GM18858 (cell line): ENCODE measurements at regions not wholly inside any gene's neighbourhood (a gene's known extent, or its start where the extent isn't known, plus 50 kb on each side); places are given as distances from the start of the nearest gene placed in this dataset.
A peak's percentile ranks its signal among the peaks of the same experiment; 100 is the strongest.

Source experiments
- ATAC-seq: cut with Tn5 transposase; IDR thresholded peaks from one replicate; pipeline ENCODE4 v1.9.1; 2021; ENCODE audit not compliant: unreplicated experiment

DNA sequence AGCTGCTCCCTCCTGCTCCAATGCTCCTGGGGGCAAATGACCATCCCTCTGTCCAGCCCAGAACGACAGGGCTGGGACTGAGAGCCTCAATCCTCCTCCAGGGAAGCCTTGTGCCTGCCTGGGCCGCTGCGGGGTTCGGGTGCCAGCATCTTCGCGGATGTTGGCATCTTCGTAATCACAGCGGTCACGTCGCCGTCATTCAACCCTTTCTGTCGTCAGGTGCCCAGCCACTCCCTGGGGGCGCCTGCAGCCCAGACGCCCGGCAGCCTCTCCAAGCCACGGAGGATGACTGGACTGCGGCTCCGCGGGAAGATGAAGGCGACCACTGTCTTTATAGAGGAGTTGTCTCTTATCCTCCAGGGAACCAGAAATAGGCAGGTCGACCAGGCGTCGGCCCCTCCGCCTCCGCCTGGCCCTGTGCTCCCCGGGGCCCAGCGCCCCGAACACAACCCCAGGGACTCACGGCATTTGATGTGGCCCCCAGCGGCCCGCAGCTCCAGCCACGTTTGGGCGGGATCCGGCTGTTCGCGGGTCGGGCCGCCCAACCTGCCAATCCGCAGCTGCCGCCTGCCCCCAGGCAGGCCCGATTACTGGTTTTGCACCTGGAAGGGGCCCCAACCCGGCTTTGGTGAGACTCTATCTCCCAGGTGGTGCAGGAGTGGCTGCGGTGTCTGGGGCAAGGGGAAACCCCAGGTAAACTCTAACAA, 113.9 kb downstream of the THNSL2 start:
- no peak for ATAC-seq

DNA sequence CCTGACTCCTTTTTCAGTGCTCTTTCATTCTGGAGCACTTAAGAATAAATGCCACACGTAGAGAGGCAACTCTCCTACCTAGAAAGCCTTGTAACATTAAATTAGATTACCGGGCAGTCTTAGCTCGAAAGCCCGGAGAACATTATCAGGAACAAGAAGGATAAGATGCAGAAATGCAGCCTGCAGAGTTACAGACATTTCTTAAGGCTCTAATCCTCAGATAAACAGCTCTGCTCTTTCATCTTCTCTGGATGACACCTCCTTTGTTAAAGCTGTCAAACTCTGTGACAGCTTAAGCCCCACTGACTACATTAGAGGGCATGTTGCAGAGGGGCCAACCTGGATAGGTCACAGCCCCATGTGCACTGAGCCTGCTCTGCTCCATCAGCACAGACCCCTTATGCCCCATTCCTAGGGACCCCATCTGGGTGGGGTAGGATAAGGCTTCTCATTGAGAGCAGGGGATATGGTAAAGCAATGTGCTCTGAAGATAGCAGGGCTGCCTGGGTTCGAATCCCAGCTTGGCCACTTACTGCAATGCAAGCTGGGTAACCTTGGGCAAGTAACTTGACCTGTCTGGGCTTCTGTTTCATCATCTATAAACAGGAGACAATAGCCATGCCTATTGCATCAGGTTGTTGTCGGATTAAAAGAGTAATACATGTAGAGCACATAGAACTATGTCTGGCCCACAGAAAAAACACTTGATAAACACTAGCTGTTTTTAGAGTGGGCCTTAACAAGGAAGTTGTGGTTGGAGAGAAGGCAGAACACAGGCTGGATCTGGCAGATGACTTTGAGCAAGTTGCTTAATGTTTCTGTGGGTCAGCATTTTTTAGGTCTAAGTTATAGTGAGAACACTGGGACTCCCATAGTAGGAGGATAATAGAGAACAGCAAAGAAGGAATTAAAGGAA, 111.4 kb downstream of the THNSL2 start:
- ATAC-seq = no peak

DNA sequence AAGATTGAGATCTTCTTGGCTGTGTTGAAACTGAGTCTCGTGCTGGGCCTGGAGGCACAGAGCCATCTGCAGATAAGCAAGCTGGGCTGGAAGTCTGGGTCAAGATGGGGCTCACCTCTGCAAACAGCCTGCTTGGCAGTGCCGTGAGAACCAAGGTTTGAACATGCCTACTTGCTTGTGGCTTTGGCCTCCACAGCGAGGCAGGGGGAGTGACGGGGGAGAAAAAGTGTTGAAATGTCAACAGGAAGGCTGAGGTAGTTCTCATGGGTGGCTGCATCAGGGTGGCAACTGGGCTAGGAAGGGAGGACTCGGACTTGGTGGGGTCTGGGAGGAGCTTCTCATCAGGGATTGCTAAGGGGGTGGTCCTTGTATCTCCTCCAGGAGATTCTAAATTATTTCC, 99.7 kb downstream of the THNSL2 start:
- ATAC-seq = no peak

DNA sequence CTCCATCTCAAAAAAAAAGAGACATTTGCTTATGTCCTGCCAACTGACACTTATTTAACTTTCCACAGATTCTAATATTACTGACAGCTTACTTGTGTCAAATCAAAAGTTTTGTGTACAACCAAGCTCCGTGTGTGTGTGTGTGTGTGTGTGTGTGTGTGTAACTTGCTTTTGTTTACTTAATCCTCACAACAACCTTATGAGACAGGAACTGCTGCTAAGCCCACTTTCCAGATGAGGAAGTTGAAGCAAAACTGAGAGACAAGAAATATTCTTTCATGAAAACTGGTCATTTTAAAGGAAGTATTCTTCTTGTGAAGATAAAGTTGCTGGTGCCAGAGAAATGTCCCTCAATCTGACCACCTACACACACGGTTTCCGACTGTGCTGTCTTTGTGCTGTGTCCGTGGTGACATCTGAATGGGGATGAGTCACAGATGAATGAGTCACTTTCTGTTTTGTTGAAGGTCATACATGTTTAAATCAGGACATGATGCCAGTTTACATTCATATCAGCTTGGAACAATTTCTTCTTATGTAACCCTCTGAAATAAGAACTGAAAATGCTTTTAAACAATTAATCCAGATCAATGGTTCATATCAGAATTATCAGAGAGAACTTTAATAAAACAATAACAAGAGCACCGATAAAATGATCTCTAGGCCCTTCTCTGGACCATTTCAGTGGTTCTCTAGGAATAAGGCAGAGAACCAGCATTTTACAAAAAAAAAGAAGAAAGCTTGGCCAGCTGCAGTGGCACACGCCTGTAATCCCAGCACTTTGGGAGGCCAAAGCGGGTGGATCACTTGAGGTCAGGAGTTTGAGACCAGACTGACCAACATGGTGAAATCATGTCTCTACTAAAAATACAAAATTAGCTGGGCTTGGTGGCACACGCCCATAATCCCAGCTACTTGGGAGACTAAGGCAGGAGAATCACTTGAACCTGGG, 95.5 kb downstream of the THNSL2 start:
- peak; percentile 98 for ATAC-seq

DNA sequence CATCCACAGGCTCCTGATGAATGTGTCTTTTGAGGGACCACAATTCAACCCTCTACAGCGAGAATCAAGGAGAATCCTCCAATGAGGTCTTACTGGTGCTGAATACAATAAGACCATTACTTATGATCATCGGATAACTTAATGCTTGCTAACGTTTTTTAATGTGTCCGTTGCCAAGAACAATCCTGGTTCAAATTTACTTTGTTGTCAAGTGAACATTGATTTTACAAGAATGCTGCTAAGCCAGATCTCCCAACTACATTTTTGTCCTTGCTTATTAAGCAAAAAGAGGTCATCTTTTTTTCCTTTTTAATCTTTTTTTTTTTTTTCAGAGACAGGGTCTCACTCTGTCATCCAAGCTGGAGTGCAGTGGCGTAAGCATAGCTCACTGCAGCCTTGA, 93.7 kb downstream of the THNSL2 start:
- no peak for ATAC-seq

DNA sequence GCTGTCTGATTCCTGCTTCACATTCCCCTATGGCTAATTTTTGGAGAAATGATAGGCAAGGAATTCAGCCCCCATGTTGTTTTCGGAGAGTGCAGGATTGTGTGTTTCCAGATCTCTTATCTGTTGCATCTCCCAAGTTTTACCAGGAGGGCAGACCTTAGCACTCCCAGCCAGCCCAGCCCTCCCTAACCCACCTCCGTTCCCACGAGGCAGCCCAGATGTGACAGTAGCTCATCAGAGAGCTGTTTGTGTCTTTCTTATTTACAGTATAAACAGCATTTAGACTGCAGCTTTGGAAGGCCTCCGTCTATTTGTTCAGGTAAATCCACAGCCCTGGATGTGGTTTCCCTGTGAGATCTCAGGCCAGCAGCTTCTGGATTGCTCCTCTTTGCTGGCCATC, 91.6 kb downstream of the THNSL2 start:
- ATAC-seq = no peak

DNA sequence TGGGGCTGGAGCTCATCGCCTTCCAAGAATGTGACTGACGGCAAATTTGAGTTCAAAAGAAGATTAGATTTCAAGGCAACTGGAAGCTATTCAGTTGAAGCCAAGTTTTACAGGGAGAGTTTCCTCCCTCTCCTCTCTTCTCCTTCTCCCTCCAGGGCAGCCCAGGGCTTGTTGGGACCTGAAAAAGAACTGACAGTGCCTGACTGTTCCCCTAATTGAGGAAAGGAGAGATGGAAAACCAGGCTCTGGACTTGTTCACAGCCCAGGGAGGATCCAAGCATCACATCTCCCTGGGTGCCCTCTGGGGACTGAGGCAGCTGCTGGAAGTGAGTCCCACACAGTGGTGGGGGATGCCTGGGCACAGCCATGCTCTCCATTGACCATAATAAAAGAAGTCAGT, 88.1 kb downstream of the THNSL2 start:
- ATAC-seq = no peak

DNA sequence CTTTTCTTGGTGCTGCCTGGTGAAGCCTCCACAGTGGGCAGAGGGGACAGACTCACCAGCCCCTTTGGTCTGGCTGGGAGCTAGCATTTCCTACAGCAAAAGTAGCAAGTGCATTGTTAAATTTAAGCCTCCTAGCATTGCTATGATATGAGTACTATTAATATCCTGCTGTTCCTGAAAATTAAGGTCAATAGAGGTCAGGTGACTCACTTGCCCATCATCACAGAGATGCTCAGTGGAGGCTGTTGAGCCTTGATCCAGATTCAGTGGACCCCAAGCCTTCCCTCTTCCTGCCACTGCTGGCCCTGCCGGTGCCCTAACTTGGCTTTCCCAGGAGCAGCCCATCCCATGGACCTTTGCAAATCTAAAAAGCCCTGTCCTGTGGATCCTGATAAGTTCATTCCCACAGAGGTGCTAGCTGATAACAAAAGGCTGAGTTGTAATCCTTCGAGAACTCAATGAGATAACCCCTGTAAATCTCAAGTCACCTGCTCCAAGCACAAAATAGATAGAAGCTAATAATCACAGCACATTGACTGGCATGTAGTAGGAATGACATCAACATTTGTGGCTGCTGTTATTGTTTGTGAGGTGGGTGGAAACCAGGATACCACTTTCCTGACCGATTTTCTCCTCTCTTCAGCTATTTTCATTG, 84.4 kb downstream of the THNSL2 start:
- ATAC-seq = no peak

DNA sequence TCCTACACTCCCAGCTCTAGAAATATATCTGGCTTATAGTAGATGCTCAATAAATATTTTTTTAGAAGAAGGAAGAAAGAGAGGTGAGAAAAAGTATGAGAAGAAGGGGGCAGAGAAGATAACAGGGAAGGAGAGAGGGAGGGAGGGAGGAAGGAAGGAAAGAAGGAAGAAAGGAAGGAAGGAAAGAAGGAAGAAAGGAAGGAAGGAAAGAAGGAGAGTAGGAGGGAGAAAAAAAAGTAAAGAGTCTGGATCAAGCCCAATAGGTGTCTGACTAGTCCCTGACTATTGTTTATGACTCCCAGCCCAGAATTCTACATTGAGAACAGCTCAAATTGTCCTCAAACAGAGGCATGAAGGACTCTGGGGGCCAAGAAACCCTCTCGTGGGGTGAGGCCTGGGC, 83.9 kb downstream of the THNSL2 start:
- ATAC-seq = no peak

DNA sequence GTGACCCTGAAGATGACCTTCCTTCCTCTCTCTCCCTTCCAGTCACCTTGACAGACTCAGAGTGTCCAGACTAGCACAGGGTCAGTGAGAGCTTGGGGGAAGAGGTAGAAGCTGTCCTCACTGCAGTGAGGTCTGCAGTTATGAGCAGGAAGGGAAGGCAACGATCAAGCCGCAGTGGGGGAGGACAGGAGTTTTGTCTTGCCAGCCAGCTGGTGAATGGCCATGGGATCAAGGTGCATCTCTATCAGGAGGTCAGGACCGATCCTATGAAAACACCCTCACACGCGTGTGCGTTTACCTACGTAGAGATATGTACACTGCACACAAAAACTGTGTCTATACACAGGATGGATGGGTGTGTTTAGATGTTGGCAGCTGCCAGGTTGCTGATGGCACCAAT, 83.2 kb downstream of the THNSL2 start:
- ATAC-seq = no peak

DNA sequence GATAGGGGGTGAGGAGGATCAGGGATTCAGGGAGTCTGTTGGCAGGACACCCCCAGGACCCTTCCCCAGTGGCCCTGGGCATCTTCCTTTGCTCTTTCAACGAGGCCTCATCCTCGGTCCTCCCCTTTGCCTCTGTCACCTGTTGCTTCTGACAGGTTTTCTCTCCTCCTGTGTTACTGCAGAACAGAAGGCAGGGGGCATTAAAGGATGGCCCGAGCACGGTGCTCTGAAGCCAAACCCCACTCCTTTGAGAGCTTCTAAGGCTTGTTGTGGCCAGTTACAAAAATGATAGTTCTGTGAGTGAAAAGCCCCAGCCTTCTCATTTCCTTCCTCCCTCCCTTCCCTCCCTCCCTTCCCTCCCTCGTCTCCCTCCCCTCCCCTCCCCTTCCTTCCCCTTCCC, 82.5 kb downstream of the THNSL2 start:
- no peak for ATAC-seq

DNA sequence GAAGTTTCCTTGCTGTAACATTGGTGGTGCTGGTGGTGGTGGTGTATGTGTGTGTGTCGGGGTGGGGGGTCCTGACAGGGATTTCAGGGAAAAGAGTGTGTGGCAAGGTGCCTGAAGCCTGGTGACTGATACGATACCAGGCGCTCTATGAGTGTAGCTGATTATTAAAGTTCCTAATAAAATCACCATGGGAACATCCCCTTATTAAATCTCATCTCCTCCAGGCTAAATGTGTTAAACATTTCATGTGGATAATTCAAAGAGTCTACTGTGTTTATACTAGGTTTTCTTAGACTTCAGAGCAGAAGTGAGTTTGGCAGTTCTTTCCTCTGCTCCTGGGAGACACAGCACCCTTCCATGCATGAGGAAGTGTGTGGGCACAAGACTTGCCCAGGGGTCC, 82.0 kb downstream of the THNSL2 start:
- no peak for ATAC-seq

DNA sequence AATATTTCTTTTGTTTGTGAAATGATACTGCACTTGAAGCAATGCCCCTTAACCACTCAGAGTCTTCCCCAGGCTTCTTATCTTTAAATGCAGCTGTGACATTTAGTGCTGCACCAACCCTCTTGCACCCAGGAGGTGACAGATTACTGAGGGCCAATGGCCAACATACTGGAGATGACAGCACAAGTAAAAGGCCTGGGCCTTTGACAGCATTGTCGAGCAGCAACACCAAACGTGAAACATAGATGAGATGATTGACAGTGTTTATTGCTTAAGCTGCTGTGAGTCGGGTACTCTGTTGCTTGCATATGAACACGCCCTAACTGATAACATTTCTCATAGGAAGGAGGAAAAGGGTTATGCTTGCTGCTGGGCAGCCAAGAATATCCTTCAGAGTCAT, 80.3 kb downstream of the THNSL2 start:
- ATAC-seq = no peak

DNA sequence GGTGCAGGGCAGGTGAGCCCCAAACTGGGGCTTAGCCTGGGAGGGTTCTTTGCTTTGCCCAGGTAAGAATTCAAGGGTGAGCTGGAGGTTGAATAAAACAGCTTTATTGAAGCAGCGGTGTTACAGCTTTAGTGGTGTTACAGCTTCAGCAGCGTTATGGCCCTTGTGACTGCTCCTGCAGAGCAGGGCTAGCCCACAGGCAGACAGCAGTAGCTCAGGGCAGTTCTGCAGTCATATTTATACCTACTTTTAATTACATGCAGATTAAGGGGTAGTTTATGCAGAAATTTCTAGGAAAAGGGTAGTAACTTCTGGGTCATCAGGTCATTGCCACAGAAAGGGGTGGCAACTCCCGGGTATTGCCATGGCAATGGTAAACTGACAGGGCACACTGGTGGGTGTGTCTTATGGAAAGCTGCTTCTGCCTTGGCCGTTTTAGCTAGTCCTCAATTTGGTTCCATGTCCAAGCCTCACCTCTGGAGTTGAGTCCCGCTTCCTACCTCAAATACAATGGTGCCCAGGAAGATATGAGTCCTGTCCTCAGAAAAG, 78.2 kb downstream of the THNSL2 start:
- ATAC-seq = no peak

DNA sequence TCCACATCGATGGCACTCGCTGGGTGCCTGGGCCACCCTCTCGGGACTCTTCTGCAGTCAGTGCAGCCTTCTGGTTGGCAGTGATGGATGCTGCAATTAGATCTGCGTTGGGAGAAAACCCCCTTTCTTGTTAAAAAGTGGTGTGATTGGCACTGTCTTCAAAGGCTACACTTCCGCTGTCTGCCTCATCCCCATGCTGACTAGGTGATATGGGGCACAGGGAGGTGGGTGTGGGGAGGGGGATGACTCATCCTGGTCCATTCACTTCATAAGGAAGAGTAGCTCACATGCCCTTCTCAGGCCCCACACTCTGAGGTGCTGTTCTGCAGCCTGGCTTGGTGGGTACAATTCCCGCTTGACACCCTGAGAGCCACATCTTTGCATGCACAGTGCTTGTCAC, 77.4 kb downstream of the THNSL2 start:
- no peak for ATAC-seq

DNA sequence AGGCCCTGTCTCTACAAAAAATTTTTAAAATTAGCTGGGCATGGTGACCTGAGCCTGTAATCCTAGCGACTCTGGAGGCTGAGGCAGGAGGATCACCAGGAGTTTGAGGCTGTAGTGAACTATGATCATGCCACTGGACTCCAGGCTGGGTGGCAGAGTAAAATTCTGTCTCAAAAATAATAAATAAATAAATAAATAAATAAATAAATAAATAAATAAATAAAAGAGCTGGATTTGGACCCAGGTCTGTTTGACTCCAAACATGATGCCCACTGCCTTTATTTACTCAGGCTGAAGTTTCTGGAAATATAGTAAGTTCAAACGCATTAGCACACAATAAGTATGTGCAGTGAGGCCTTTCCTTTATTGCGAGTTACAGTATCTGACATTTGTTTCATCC, 75.0 kb downstream of the THNSL2 start:
- ATAC-seq = no peak

DNA sequence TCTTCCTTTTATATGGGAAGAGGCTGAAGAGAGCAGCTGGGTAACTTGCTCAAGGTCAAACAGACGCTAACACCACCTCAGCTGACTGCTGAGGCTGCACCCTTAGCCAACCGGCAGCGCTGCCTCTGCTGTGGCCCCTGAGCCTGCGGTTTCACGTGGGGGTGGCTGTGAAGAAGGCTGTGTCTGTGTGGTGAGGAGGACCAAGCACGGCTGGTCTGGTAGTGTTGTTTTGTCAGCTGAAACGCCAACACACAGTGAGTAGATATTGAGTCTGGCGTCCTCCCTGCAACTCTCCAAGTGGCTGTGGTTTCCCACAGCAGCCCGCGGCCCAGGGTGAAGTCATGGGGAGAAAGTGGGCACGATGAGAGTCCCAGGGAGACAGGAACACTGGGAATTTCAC, 69.6 kb downstream of the THNSL2 start:
- ATAC-seq = no peak

DNA sequence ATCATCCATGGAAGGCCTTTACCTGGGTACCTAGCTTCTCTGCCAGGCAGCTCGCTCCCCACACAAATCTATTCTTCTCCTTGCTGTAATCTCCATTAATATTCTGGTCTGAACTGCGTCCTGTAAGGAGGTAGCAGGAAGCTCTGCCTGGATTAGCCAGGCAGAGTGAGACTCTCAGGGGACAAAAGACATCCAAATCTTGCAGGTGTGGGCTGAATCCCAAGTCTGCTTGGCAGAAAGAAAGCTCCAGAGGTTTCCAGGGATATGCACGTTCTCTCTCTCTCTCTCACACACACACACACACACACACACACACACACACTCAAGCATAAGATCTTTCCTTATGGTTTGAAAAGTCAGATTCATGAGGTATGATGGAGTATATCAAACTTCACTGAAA, 66.5 kb downstream of the THNSL2 start:
- no peak for ATAC-seq
